ENCODE measurements at regions not wholly inside any gene's neighbourhood (a gene's known extent, or its start where the extent isn't known, plus 50 kb on each side); places are given as distances from the start of the nearest gene placed in this dataset.

- H3K27me3 ChIP-seq (ENCODE audit: insufficient read depth, poor library complexity, severe bottlenecking): no peaks in the 10 kb centered on the region
- no peaks in the 10 kb centered on the region for H3K36me3 ChIP-seq (ENCODE audit: low read depth)
- no peak for TF ChIP-seq CTCF (IDR thresholded peaks at IDR 0.05; ENCODE audit: poor library complexity, severe bottlenecking)
- peaks cover 26% of the 10 kb centered on the region for H3K4me1 ChIP-seq (ENCODE audit: insufficient read depth, poor library complexity, severe bottlenecking)
- ATAC-seq (ENCODE audit: low read depth): no peak
- H3K27ac ChIP-seq (ENCODE audit: poor library complexity, severe bottlenecking): peak overlapping the region; percentile 47
- no peaks in the 10 kb centered on the region for H3K9me3 ChIP-seq (ENCODE audit: severe bottlenecking)
- DNase-seq (ENCODE audit: low spot score): no peak
- no peak overlapping the region for H3K4me3 ChIP-seq (ENCODE audit: severe bottlenecking)
Observed at GRCh38 chr7:42495256-42495655, 258.2 kb upstream of the GLI3 start.

GRCh38 chr7:42494736-42495135 lies 257.7 kb upstream of the GLI3 start:
- TF ChIP-seq CTCF (IDR thresholded peaks at IDR 0.05; ENCODE audit: poor library complexity, severe bottlenecking): no peak

GRCh38 chr7:42494199-42494710 lies 257.2 kb upstream of the GLI3 start:
- no peak for DNase-seq (ENCODE audit: low spot score)
- ATAC-seq (ENCODE audit: low read depth): no peak
- no peaks in the 10 kb centered on the region for H3K36me3 ChIP-seq (ENCODE audit: low read depth)
- peaks cover 26% of the 10 kb centered on the region for H3K4me1 ChIP-seq (ENCODE audit: insufficient read depth, poor library complexity, severe bottlenecking)
- peak overlapping the region; percentile 47 for H3K27ac ChIP-seq (ENCODE audit: poor library complexity, severe bottlenecking)
- no peaks in the 10 kb centered on the region for H3K9me3 ChIP-seq (ENCODE audit: severe bottlenecking)
- no peak for TF ChIP-seq CTCF (IDR thresholded peaks at IDR 0.05; ENCODE audit: poor library complexity, severe bottlenecking)
- H3K27me3 ChIP-seq (ENCODE audit: insufficient read depth, poor library complexity, severe bottlenecking): no peaks in the 10 kb centered on the region
- no peak overlapping the region for H3K4me3 ChIP-seq (ENCODE audit: severe bottlenecking)

More at GRCh38 chr7:42494736-42495135, 257.7 kb upstream of the GLI3 start:
- Histone ChIP-seq H3K27me3 (ENCODE audit: insufficient read depth, poor library complexity, severe bottlenecking) (no peaks in the 10 kb centered on the region), H3K9me3 (ENCODE audit: severe bottlenecking) (no peaks in the 10 kb centered on the region), H3K4me1 (ENCODE audit: insufficient read depth, poor library complexity, severe bottlenecking) (peaks cover 26% of the 10 kb centered on the region), H3K36me3 (ENCODE audit: low read depth) (no peaks in the 10 kb centered on the region), H3K4me3 (ENCODE audit: severe bottlenecking) (no peak overlapping the region), H3K27ac (ENCODE audit: poor library complexity, severe bottlenecking) (peak overlapping the region; percentile 47)
- peak; percentile 66 for DNase-seq (ENCODE audit: low spot score)
- peak; percentile 72 for ATAC-seq (ENCODE audit: low read depth)

- DNase-seq (ENCODE audit: low spot score): peak; percentile 71
- H3K4me1 ChIP-seq (ENCODE audit: insufficient read depth, poor library complexity, severe bottlenecking): peaks cover 26% of the 10 kb centered on the region
- peak; percentile 96 for ATAC-seq (ENCODE audit: low read depth)
- H3K27me3 ChIP-seq (ENCODE audit: insufficient read depth, poor library complexity, severe bottlenecking): no peaks in the 10 kb centered on the region
- H3K27ac ChIP-seq (ENCODE audit: poor library complexity, severe bottlenecking): peak overlapping the region; percentile 47
- no peak for TF ChIP-seq CTCF (IDR thresholded peaks at IDR 0.05; ENCODE audit: poor library complexity, severe bottlenecking)
- H3K36me3 ChIP-seq (ENCODE audit: low read depth): no peaks in the 10 kb centered on the region
- H3K4me3 ChIP-seq (ENCODE audit: severe bottlenecking): peak overlapping the region; percentile 21
- H3K9me3 ChIP-seq (ENCODE audit: severe bottlenecking): no peaks in the 10 kb centered on the region
Observed at GRCh38 chr7:42493436-42494198, 256.6 kb upstream of the GLI3 start.

GRCh38 chr7:42492920-42493319 lies 255.9 kb upstream of the GLI3 start:
- H3K4me3 ChIP-seq (ENCODE audit: severe bottlenecking): no peak overlapping the region
- ATAC-seq (ENCODE audit: low read depth): no peak
- no peak for TF ChIP-seq CTCF (IDR thresholded peaks at IDR 0.05; ENCODE audit: poor library complexity, severe bottlenecking)
- H3K36me3 ChIP-seq (ENCODE audit: low read depth): no peaks in the 10 kb centered on the region
- no peak overlapping the region for H3K27ac ChIP-seq (ENCODE audit: poor library complexity, severe bottlenecking)
- H3K9me3 ChIP-seq (ENCODE audit: severe bottlenecking): no peaks in the 10 kb centered on the region
- H3K4me1 ChIP-seq (ENCODE audit: insufficient read depth, poor library complexity, severe bottlenecking): peaks cover 26% of the 10 kb centered on the region
- H3K27me3 ChIP-seq (ENCODE audit: insufficient read depth, poor library complexity, severe bottlenecking): no peaks in the 10 kb centered on the region
- no peak for DNase-seq (ENCODE audit: low spot score)

All from RWPE2 (cell line).